UCSD-AML1 (cell line): ENCODE measurements at regions not wholly inside any gene's neighbourhood (a gene's known extent, or its start where the extent isn't known, plus 50 kb on each side); places are given as distances from the start of the nearest gene placed in this dataset.

ENCODE experiments used
- DNase-seq: peaks from one replicate; lab custom pipeline; 2025; ENCODE audit not compliant: unreplicated experiment; lab: John Stamatoyannopoulos, UW

- DNase-seq = no peak
Measured at GRCh38 chr12:86838260-86838659, 582.1 kb upstream of the MGAT4C start.

- no peak for DNase-seq
Measured at GRCh38 chr12:86837246-86837645, 581.1 kb upstream of the MGAT4C start.

- no peak for DNase-seq
Measured at GRCh38 chr12:86834217-86834616, 578.0 kb upstream of the MGAT4C start.

- no peak for DNase-seq
Measured at GRCh38 chr12:86827409-86827808, 571.2 kb upstream of the MGAT4C start.

GRCh38 chr12:86826051-86826450, 569.9 kb upstream of the MGAT4C start:
- no peak for DNase-seq

- no peak for DNase-seq
Measured at GRCh38 chr12:86801439-86801838, 545.2 kb upstream of the MGAT4C start.

GRCh38 chr12:86799616-86800015, 543.4 kb upstream of the MGAT4C start:
- no peak for DNase-seq

- DNase-seq = no peak
Measured at GRCh38 chr12:86796550-86796949, 540.4 kb upstream of the MGAT4C start.

GRCh38 chr12:86788661-86789060, 532.5 kb upstream of the MGAT4C start:
- DNase-seq = no peak

- DNase-seq = no peak
Measured at GRCh38 chr12:86787419-86787818, 531.2 kb upstream of the MGAT4C start.

GRCh38 chr12:86777325-86777724, 521.1 kb upstream of the MGAT4C start:
- no peak for DNase-seq

GRCh38 chr12:86774841-86775388, 518.7 kb upstream of the MGAT4C start:
- DNase-seq = no peak

- no peak for DNase-seq
Measured at GRCh38 chr12:86772696-86773095, 516.5 kb upstream of the MGAT4C start.

GRCh38 chr12:86770871-86771270, 514.7 kb upstream of the MGAT4C start:
- DNase-seq = no peak

GRCh38 chr12:86748894-86749293, 492.7 kb upstream of the MGAT4C start:
- no peak for DNase-seq

GRCh38 chr12:86744547-86745212, 488.5 kb upstream of the MGAT4C start:
- DNase-seq = no peak

GRCh38 chr12:86743875-86744536, 487.8 kb upstream of the MGAT4C start:
- DNase-seq = no peak

- no peak for DNase-seq
Measured at GRCh38 chr12:86741531-86741930, 485.3 kb upstream of the MGAT4C start.

GRCh38 chr12:86735851-86736250, 479.7 kb upstream of the MGAT4C start:
- DNase-seq = no peak

GRCh38 chr12:86735072-86735471, 478.9 kb upstream of the MGAT4C start:
- no peak for DNase-seq

GRCh38 chr12:86730233-86730632, 474.0 kb upstream of the MGAT4C start:
- DNase-seq = no peak

GRCh38 chr12:86729739-86730138, 473.5 kb upstream of the MGAT4C start:
- DNase-seq = no peak

GRCh38 chr12:86727160-86727559, 471.0 kb upstream of the MGAT4C start:
- no peak for DNase-seq
